ENCODE measurements at regions not wholly inside any gene's neighbourhood (a gene's known extent, or its start where the extent isn't known, plus 50 kb on each side); places are given as distances from the start of the nearest gene placed in this dataset.

DNA sequence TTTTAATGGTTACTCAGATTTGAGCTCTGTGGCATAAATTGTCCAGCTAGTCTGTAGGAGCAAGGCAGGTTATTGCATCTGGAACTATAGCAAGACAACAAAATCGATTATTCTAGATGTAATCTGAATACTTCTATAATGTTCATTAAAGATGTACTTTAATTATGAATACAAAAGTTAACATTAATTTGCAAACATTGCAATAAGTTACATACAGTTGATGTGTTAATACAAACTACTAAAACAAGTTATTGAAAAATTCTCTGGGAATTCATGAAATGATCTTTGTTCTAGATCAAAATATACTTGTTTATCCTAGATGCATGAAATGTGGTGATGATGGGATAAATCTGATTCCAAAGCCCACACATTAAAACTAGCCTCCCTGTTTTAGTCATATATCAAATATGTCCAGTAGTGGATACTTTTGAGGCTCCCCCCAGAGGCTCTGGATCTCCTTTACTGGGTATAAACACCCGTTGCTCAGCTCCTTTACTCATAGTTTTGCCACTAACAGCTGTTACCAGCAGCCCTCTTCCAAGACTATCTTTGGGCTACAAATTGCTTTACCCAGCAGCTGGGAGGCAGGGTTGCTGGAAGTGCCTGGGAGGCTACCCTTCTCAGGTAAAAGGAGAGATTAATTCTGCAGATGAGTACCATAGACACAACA is 78.1 kb downstream of the ARL4A start:
- DNase-seq (ENCODE audit: low read depth): peak; percentile 14
- H3K4me3 ChIP-seq (ENCODE audit: low read depth, low read length): no peak overlapping the region
- TF ChIP-seq, protein P1, sequence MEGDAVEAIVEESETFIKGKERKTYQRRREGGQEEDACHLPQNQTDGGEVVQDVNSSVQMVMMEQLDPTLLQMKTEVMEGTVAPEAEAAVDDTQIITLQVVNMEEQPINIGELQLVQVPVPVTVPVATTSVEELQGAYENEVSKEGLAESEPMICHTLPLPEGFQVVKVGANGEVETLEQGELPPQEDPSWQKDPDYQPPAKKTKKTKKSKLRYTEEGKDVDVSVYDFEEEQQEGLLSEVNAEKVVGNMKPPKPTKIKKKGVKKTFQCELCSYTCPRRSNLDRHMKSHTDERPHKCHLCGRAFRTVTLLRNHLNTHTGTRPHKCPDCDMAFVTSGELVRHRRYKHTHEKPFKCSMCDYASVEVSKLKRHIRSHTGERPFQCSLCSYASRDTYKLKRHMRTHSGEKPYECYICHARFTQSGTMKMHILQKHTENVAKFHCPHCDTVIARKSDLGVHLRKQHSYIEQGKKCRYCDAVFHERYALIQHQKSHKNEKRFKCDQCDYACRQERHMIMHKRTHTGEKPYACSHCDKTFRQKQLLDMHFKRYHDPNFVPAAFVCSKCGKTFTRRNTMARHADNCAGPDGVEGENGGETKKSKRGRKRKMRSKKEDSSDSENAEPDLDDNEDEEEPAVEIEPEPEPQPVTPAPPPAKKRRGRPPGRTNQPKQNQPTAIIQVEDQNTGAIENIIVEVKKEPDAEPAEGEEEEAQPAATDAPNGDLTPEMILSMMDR (IDR thresholded peaks at IDR 0.05; ENCODE audit: insufficient read depth, low read length): no peak

DNA sequence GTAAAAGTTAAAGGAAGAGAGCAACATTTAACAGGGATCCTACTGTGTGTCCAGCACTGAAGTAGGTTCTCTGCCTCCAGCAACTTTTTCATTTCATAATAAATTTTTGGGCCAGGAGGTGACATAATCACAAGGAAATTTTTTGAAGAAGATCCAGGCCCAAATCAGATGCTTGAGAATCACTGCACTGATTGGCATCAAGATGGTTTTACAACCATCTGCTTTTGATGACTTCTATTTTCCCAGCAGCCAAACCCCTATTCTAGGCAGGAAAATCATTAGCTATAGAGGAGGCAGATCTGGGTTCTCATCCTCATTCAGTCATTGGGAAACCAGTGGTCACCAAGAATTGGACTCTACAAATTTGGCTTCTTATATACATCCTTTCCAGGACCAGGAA is 79.0 kb downstream of the ARL4A start:
- TF ChIP-seq, protein P1 (IDR thresholded peaks at IDR 0.05; ENCODE audit: insufficient read depth, low read length): no peak
- DNase-seq (ENCODE audit: low read depth): no peak
- H3K4me3 ChIP-seq (ENCODE audit: low read depth, low read length): no peak overlapping the region

DNA sequence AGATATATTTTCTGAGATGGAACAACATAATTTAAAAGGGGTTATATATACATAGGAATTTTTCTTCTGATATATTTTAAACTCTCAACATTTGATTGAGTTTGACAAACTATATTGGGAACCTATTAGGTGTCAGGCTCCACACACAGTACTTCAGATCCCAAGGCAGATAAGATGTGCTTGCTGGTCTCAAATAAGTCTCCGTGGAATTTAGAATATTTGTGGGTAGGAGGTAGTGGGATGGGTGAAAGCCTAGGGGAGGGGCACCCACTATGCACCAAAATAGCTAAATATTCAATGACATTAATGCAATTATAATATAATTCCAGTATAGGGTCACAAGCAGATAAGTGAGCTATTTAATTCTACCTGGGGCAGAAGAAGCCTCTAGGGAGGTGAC is 81.5 kb downstream of the ARL4A start:
- TF ChIP-seq, protein P1 (IDR thresholded peaks at IDR 0.05; ENCODE audit: insufficient read depth, low read length): no peak
- no peak for DNase-seq (ENCODE audit: low read depth)
- H3K4me3 ChIP-seq (ENCODE audit: low read depth, low read length): no peak overlapping the region

DNA sequence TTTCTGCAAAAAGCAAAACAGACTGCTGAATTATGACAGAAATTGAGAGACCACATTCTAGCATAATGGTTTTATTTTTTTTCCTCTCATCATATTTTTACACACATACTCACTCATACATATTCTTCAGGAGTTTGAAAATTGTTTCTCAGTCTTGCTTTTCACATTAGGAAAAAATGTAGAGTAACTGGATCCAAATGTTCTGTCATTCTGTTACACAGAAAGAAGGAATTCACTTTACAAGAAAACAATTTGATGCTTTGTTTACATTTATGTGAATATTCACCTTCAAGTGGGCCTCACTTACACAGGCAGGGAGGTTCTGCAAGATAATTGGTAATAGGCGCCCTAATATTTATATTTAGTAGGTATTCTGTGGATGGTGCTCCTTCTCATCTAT is 82.0 kb downstream of the ARL4A start:
- DNase-seq (ENCODE audit: low read depth): peak; percentile 27
- H3K4me3 ChIP-seq (ENCODE audit: low read depth, low read length): no peak overlapping the region
- TF ChIP-seq, protein P1 (IDR thresholded peaks at IDR 0.05; ENCODE audit: insufficient read depth, low read length): no peak

DNA sequence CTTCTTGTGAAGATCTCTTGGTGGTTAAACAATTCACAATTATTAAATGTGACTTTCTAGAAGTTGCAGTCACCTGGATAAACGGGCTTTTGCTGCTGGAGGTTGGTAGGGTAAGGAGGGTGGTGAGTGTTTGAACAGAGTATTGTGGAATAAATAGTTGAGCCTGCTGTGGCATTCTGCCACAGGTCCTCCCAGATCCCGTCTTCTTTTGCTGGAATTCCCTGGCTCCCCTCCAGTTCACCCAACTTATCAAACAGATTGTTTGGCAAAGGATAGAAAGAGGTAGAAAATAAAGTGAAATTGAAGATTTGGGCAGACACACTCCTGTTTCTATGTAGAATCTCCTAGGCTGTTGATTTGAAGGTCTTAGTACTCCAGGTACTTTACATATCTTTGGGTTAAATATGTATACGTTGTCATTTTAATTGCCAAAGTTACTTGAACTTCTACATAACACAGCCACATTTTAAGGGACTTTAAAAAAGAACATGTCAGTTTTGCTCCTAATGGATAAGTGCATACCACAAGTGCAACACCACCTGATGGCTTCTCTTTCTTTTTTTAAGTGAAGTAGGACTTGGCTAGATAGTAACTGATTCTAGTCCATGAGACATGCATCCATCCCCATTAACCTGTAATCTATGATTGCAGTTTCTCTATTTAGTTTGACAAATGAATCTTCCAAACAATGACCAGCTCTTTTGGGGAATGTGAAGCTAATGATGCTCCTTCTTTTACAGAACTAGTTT is 83.0 kb downstream of the ARL4A start:
- no peak overlapping the region for H3K4me3 ChIP-seq (ENCODE audit: low read depth, low read length)
- TF ChIP-seq, protein P1 (IDR thresholded peaks at IDR 0.05; ENCODE audit: insufficient read depth, low read length): no peak
- DNase-seq (ENCODE audit: low read depth): peak; percentile 80

DNA sequence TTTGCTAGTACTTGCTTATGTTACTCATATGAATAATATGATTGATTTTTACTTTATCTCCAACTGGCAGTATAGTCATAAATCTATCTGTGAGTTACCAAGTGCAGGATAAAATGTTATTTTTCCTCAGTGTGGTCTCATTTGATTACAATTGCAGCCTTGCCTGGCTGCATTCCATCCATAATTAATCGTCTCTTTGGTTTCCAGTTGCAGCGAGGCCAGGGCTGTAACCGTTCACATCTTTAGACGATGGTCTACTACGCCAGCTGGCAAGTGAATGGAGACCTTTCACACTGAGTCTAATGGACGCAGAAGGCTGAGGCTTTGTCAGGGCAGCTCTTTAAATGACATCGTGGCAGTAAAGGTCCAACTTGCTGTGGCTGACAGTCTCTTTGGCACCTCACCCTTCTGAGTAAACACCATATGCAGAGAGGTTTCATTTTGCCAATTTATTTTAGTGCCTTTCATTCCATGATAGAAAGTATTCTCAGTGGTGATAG is 84.0 kb downstream of the ARL4A start:
- peak overlapping the region; percentile 40 for H3K4me3 ChIP-seq (ENCODE audit: low read depth, low read length)
- DNase-seq (ENCODE audit: low read depth): peak; percentile 95
- TF ChIP-seq, protein P1 (IDR thresholded peaks at IDR 0.05; ENCODE audit: insufficient read depth, low read length): no peak
